ENCODE measurements at regions not wholly inside any gene's neighbourhood (a gene's known extent, or its start where the extent isn't known, plus 50 kb on each side); places are given as distances from the start of the nearest gene placed in this dataset.

DNA sequence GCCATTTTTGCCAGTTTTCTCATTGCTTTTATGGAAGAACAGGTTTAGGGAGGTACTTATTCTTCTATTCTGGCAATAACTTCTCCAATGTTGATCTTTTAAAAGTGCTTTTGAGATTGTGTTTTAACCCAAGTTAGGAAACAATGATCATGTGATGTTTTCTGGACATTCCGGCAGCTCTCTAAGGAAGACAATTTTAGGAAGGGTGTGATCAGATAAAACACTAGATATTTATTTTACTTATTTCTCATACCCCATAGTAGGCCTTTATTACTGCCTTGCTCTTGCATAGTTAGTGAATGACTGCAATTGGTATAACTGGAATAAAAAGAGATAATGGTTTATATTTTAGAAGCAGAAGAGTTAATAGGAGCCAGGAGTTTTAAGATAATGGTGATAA lies 68.4 kb upstream of the SPATA13 start:
- TF ChIP-seq HNF4G (IDR thresholded peaks at IDR 0.05) = no peak
- TF ChIP-seq EGR1 (IDR thresholded peaks at IDR 0.05; ENCODE audit: low read depth in 2 of 2) = no peak
- TF ChIP-seq, protein P1, sequence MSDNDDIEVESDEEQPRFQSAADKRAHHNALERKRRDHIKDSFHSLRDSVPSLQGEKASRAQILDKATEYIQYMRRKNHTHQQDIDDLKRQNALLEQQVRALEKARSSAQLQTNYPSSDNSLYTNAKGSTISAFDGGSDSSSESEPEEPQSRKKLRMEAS (IDR thresholded peaks at IDR 0.05) = no peak
- no peak for TF ChIP-seq GABPA (IDR thresholded peaks at IDR 0.05 in 1 of 2, conservative IDR thresholded peaks at IDR 0.05 in 1 of 2)
- TF ChIP-seq JUND (IDR thresholded peaks at IDR 0.05) = no peak
- no peak for TF ChIP-seq FOXA2 (IDR thresholded peaks at IDR 0.05)
- no peak for TF ChIP-seq HNF4A (conservative IDR thresholded peaks at IDR 0.05)
- TF ChIP-seq TAF1 (conservative IDR thresholded peaks at IDR 0.05) = no peak
- Histone ChIP-seq H3K27ac (ENCODE audit: low read depth in 1 of 2, low read length in 2 of 2) (no peak overlapping the region), H3K36me3 (ENCODE audit: control insufficient read depth in 4 of 4, insufficient read depth in 3 of 4, low read depth in 1 of 4, low read length in 3 of 4) (no peaks in the 10 kb centered on the region), H3K4me3 (ENCODE audit: low read depth in 1 of 3, low read length in 3 of 3) (no peak overlapping the region), H3K9ac (ENCODE audit: low read depth in 1 of 2, low read length in 2 of 2) (no peak overlapping the region), H3K9me3 (ENCODE audit: control insufficient read depth in 4 of 4, low read length in 3 of 4) (no peaks in the 10 kb centered on the region), H3K27me3 (ENCODE audit: control insufficient read depth in 4 of 4, insufficient read depth in 4 of 4, low read length in 3 of 4) (no peaks in the 10 kb centered on the region), H3K4me1 (ENCODE audit: control insufficient read depth in 4 of 4, insufficient read depth in 4 of 4, low read length in 3 of 4) (peaks cover 0 to 4% (median 0%) of the 10 kb centered on the region in 4 donors)
- 85% methylated on average over 1 of the region's 1 CpG for WGBS
- no peak for DNase-seq (ENCODE audit: low spot score)

DNA sequence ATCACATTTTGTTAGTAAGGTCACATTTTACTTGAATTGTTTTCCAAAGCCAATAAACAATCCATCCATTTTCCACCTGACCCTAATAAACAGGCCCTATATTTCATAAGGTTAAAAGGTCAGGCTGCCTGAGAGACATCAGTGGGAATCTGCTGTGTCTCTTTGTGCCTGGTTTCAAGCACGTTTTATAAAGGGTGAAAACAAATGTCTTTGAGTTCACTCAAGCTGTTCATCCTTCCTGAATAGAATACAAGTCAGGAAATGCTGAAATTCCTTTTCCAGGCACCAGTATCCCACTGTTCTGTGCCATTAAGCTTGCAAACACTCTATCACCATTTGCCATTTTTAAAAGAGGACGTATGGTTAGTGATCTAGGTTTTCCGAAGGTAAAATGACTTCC lies 67.5 kb upstream of the SPATA13 start:
- Histone ChIP-seq H3K9ac (ENCODE audit: low read depth in 1 of 2, low read length in 2 of 2) (no peak overlapping the region), H3K4me3 (ENCODE audit: low read depth in 1 of 3, low read length in 3 of 3) (no peak overlapping the region), H3K9me3 (ENCODE audit: control insufficient read depth in 4 of 4, low read length in 3 of 4) (no peaks in the 10 kb centered on the region), H3K4me1 (ENCODE audit: control insufficient read depth in 4 of 4, insufficient read depth in 4 of 4, low read length in 3 of 4) (peaks cover 0 to 4% (median 0%) of the 10 kb centered on the region in 4 donors), H3K36me3 (ENCODE audit: control insufficient read depth in 4 of 4, insufficient read depth in 3 of 4, low read depth in 1 of 4, low read length in 3 of 4) (no peaks in the 10 kb centered on the region), H3K27ac (ENCODE audit: low read depth in 1 of 2, low read length in 2 of 2) (no peak overlapping the region), H3K27me3 (ENCODE audit: control insufficient read depth in 4 of 4, insufficient read depth in 4 of 4, low read length in 3 of 4) (no peaks in the 10 kb centered on the region)
- TF ChIP-seq SP1 (IDR thresholded peaks at IDR 0.05) = no peak
- TF ChIP-seq FOXA2 (IDR thresholded peaks at IDR 0.05) = no peak
- TF ChIP-seq, protein P2, sequence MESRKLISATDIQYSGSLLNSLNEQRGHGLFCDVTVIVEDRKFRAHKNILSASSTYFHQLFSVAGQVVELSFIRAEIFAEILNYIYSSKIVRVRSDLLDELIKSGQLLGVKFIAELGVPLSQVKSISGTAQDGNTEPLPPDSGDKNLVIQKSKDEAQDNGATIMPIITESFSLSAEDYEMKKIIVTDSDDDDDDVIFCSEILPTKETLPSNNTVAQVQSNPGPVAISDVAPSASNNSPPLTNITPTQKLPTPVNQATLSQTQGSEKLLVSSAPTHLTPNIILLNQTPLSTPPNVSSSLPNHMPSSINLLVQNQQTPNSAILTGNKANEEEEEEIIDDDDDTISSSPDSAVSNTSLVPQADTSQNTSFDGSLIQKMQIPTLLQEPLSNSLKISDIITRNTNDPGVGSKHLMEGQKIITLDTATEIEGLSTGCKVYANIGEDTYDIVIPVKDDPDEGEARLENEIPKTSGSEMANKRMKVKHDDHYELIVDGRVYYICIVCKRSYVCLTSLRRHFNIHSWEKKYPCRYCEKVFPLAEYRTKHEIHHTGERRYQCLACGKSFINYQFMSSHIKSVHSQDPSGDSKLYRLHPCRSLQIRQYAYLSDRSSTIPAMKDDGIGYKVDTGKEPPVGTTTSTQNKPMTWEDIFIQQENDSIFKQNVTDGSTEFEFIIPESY (IDR thresholded peaks at IDR 0.05) = no peak
- TF ChIP-seq EGR1 (IDR thresholded peaks at IDR 0.05; ENCODE audit: low read depth in 2 of 2) = no peak
- TF ChIP-seq RAD21 (IDR thresholded peaks at IDR 0.05) = no peak
- no peak for TF ChIP-seq JUND (IDR thresholded peaks at IDR 0.05)
- DNase-seq (ENCODE audit: low spot score) = no peak
- 88% methylated on average over 3 of the region's 3 CpGs for WGBS

DNA sequence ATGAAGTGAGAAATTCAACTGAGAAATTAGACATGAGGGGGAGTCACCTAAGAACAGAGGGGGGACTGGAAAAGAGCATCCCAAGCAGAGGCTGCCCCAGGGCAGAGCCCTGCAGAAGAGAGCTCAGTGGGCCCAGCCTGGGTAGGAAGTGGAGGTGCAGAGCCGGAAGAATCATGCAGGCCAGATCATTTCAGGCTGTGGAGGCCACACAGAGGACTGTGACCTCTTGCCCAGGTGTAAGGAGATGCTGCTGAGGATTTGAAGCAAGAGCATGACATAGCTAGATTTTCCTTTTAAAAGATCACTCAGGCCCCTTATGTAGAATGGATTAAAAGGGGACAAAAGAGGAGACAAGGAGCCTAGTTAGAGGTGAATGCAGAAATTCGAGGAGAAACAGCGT lies 63.9 kb upstream of the SPATA13 start:
- 90% methylated on average over 3 of the region's 3 CpGs for WGBS
- Histone ChIP-seq H3K4me1 (ENCODE audit: control insufficient read depth in 4 of 4, insufficient read depth in 4 of 4, low read length in 3 of 4) (peaks cover 0 to 4% (median 0%) of the 10 kb centered on the region in 4 donors), H3K27ac (ENCODE audit: low read depth in 1 of 2, low read length in 2 of 2) (peak overlapping the region in 1 of 2 donors; percentile 33), H3K9me3 (ENCODE audit: control insufficient read depth in 4 of 4, low read length in 3 of 4) (no peaks in the 10 kb centered on the region), H3K4me3 (ENCODE audit: low read depth in 1 of 3, low read length in 3 of 3) (no peak overlapping the region), H3K27me3 (ENCODE audit: control insufficient read depth in 4 of 4, insufficient read depth in 4 of 4, low read length in 3 of 4) (no peaks in the 10 kb centered on the region), H3K36me3 (ENCODE audit: control insufficient read depth in 4 of 4, insufficient read depth in 3 of 4, low read depth in 1 of 4, low read length in 3 of 4) (no peaks in the 10 kb centered on the region), H3K9ac (ENCODE audit: low read depth in 1 of 2, low read length in 2 of 2) (no peak overlapping the region)
- DNase-seq (ENCODE audit: low spot score) = no peak
- TF ChIP-seq, protein P2 (IDR thresholded peaks at IDR 0.05) = no peak
- TF ChIP-seq, protein P3, sequence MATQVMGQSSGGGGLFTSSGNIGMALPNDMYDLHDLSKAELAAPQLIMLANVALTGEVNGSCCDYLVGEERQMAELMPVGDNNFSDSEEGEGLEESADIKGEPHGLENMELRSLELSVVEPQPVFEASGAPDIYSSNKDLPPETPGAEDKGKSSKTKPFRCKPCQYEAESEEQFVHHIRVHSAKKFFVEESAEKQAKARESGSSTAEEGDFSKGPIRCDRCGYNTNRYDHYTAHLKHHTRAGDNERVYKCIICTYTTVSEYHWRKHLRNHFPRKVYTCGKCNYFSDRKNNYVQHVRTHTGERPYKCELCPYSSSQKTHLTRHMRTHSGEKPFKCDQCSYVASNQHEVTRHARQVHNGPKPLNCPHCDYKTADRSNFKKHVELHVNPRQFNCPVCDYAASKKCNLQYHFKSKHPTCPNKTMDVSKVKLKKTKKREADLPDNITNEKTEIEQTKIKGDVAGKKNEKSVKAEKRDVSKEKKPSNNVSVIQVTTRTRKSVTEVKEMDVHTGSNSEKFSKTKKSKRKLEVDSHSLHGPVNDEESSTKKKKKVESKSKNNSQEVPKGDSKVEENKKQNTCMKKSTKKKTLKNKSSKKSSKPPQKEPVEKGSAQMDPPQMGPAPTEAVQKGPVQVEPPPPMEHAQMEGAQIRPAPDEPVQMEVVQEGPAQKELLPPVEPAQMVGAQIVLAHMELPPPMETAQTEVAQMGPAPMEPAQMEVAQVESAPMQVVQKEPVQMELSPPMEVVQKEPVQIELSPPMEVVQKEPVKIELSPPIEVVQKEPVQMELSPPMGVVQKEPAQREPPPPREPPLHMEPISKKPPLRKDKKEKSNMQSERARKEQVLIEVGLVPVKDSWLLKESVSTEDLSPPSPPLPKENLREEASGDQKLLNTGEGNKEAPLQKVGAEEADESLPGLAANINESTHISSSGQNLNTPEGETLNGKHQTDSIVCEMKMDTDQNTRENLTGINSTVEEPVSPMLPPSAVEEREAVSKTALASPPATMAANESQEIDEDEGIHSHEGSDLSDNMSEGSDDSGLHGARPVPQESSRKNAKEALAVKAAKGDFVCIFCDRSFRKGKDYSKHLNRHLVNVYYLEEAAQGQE (IDR thresholded peaks at IDR 0.05) = no peak
- TF ChIP-seq GABPA (IDR thresholded peaks at IDR 0.05 in 1 of 2, conservative IDR thresholded peaks at IDR 0.05 in 1 of 2) (no peak), JUND (IDR thresholded peaks at IDR 0.05) (no peak), RXRA (IDR thresholded peaks at IDR 0.05) (no peak), EGR1 (IDR thresholded peaks at IDR 0.05; ENCODE audit: low read depth in 2 of 2) (no peak), RAD21 (IDR thresholded peaks at IDR 0.05) (no peak), YY1 (IDR thresholded peaks at IDR 0.05) (no peak), FOXA1 (IDR thresholded peaks at IDR 0.05) (no peak)
- TF ChIP-seq, protein P4, sequence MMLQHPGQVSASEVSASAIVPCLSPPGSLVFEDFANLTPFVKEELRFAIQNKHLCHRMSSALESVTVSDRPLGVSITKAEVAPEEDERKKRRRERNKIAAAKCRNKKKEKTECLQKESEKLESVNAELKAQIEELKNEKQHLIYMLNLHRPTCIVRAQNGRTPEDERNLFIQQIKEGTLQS (IDR thresholded peaks at IDR 0.05) = no peak
- TF ChIP-seq, protein P1 (IDR thresholded peaks at IDR 0.05) = no peak
